ENCODE measurements at regions not wholly inside any gene's neighbourhood (a gene's known extent, or its start where the extent isn't known, plus 50 kb on each side); places are given as distances from the start of the nearest gene placed in this dataset.

- no peak for TF ChIP-seq CTCF (IDR thresholded peaks at IDR 0.05)
- TF ChIP-seq POLR2A (IDR thresholded peaks at IDR 0.05): no peak
- DNase-seq: no peak
- Histone ChIP-seq H3K27me3 (no peaks in the 10 kb centered on the region), H3K27ac (no peak overlapping the region), H3K4me3 (no peak overlapping the region), H3K4me1 (peaks cover 0 to 11% (median 0%) of the 10 kb centered on the region in 12 donors), H3K9me3 (no peaks in the 10 kb centered on the region), H3K36me3 (no peaks in the 10 kb centered on the region)
- 67 to 90% (median 79%) methylated on average over 6 of the region's 6 CpGs for WGBS, 4 donors
- ATAC-seq: no peak
- intact Hi-C loops (cut with DNase I): no loop called here
Measured at GRCh38 chr1:185477638-185478580, 160.9 kb upstream of the IVNS1ABP start.

DNA sequence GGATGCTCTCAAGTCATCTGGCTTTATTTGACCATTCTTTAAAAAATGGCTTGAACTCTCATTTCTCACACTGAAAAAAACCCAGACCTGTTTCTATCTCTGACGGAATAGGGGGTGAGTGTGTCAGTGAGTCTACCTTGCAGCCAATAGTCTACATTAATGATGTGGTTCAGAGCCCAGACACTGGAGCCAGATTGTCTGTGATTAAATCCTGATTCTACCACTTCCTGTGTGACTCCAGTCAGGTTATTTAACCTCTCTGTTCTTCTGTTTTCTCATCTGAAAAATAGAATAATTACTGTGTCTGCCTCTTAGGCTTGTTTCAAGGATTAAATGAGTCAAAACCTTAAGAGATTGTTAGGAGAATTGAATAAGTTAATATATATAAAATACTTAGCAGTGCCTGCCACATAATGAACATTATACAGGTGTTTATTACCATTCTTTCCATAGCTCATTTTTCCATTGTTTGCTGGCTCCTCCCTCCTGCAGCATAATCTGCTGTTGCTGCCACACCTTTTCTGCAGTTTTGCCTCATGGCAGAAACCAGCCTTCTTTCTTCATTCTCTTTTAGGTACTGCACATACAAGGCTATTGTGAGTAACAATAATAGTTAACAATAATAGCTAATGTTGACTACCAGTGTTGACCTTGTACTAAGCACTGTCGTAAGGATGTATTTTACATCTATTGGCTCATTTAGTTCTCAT lies 157.6 kb upstream of the IVNS1ABP start:
- peaks cover 0 to 11% (median 0%) of the 10 kb centered on the region in 12 donors for H3K4me1 ChIP-seq
- no peak for ATAC-seq
- no peaks in the 10 kb centered on the region for H3K9me3 ChIP-seq
- no peak for DNase-seq
- TF ChIP-seq CTCF (IDR thresholded peaks at IDR 0.05): no peak
- TF ChIP-seq POLR2A (IDR thresholded peaks at IDR 0.05): no peak
- H3K27me3 ChIP-seq: no peaks in the 10 kb centered on the region
- no peak overlapping the region for H3K27ac ChIP-seq
- WGBS, 4 donors: 86 to 93% (median 93%) methylated on average over 2 of the region's 2 CpGs
- H3K4me3 ChIP-seq: no peak overlapping the region
- intact Hi-C loops (cut with DNase I): no loop called here
- H3K36me3 ChIP-seq: no peaks in the 10 kb centered on the region

DNA sequence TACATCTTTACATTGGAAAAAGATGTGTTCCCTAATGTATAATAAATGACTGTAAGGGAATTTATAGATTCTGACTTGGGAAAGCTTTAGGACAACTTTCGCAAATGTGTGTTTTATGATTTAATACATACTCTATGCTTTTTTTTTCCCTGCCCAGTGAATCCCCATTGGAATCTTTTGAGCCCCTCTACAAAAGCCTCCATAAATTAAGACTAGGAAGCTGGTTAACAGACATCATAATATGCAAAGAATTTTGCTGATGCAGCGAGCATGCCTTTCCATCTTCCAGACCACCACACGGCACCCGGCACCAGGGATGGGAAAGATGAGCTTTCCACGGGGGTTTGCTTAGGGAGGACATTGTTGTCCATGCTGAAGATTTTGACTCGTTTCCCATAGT lies 156.1 kb upstream of the IVNS1ABP start:
- no peak for ATAC-seq
- 84 to 93% (median 92%) methylated on average over 6 of the region's 6 CpGs for WGBS, 4 donors
- Histone ChIP-seq H3K4me3 (no peak overlapping the region), H3K4me1 (peaks cover 0 to 8% (median 0%) of the 10 kb centered on the region in 12 donors), H3K27me3 (no peaks in the 10 kb centered on the region), H3K27ac (no peak overlapping the region), H3K36me3 (no peaks in the 10 kb centered on the region), H3K9me3 (no peaks in the 10 kb centered on the region)
- intact Hi-C loops (cut with DNase I): no loop called here
- TF ChIP-seq CTCF (IDR thresholded peaks at IDR 0.05): no peak
- no peak for TF ChIP-seq POLR2A (IDR thresholded peaks at IDR 0.05)
- no peak for DNase-seq

DNA sequence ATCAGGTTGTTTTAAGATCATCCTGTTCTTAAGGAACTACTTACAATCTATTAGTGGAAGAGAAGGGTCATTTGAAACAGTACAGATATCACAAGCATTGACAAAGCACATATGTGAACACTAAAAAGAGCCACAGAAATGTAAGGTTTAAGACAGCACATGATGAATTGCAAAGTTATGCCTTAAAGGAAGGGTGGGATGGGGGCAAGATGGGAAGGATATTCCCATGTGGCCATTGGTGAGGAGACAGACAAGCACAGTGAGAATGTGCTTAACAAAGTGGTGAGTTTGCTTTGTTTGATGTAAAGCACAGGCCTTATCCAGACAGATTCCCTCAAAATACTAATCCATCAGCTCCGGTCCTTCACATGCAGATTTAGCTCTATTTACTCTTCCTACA lies 151.6 kb upstream of the IVNS1ABP start:
- Histone ChIP-seq H3K27ac (no peak overlapping the region), H3K27me3 (no peaks in the 10 kb centered on the region), H3K4me3 (no peak overlapping the region), H3K4me1 (no peaks in the 10 kb centered on the region), H3K36me3 (no peaks in the 10 kb centered on the region), H3K9me3 (no peaks in the 10 kb centered on the region)
- TF ChIP-seq POLR2A (IDR thresholded peaks at IDR 0.05): no peak
- TF ChIP-seq CTCF (IDR thresholded peaks at IDR 0.05): no peak
- DNase-seq: no peak
- ATAC-seq: no peak
- WGBS, 4 donors: 94 to 100% (median 97%) methylated on average over 1 of the region's 1 CpG
- intact Hi-C loops (cut with DNase I): no loop called here
